Lower leg skin (tissue), 4 donors: ENCODE measurements at regions not wholly inside any gene's neighbourhood (a gene's known extent, or its start where the extent isn't known, plus 50 kb on each side); places are given as distances from the start of the nearest gene placed in this dataset.

Experiments used
- DNase-seq, 2 donors: peaks; one replicate each; pipeline ENCODE4 v3.0.0-alpha.2; 2019; ENCODE audit warnings: low spot score in 2 of 2
- H3K4me3 ChIP-seq: fragments of 200-600 bp; sonication (generic); 2 replicates; pipeline ENCODE4 v1.5.1; 2017; ENCODE audit warnings: mild to moderate bottlenecking, low read depth; ENCODE audit not compliant: poor library complexity, severe bottlenecking
- CTCF ChIP-seq, 3 donors: fragments of 450-650 bp; IDR thresholded peaks; one replicate each; pipeline ENCODE4 v1.5.1; 2016; ENCODE audit warnings: antibody characterized with exemption in 3 of 3, mild to moderate bottlenecking in 3 of 3, moderate library complexity in 2 of 3
- POLR2A ChIP-seq, 2 donors: fragments of 450-650 bp; IDR thresholded peaks; one replicate each; pipeline ENCODE4 v1.6.1; 2016 to 2017; ENCODE audit warnings: antibody characterized with exemption in 2 of 2, mild to moderate bottlenecking in 1 of 2, moderate library complexity in 1 of 2
- WGBS, 2 donors: methylation state at CpG; one replicate each; pipeline ENCODE4 v1.1.5; 2018; 5-methylcytosine and 5-hydroxymethylcytosine counted together
- intact Hi-C: fragments of 100-400 bp; cut with DNase I; formaldehyde crosslinking; loops from one replicate; pipeline ENCODE4 v1.15.0; 2023; ENCODE audit warnings: low total_unique reads

GRCh38 chrX:148333989-148334388 is 166.4 kb upstream of the AFF2 start:
- 70 to 80% methylated on average over 1 of the region's 1 CpG for WGBS, 2 donors
- intact Hi-C loops, result no loop called here
- H3K4me3 ChIP-seq, result no peak overlapping the region
- no peak for DNase-seq
- TF ChIP-seq CTCF (IDR thresholded peaks at IDR 0.05), result no peak
- TF ChIP-seq POLR2A (IDR thresholded peaks at IDR 0.05), result no peak

GRCh38 chrX:148337873-148338272 is 162.5 kb upstream of the AFF2 start:
- TF ChIP-seq CTCF (IDR thresholded peaks at IDR 0.05) (no peak), POLR2A (IDR thresholded peaks at IDR 0.05) (no peak)
- DNase-seq, result no peak
- WGBS, 2 donors, result 93 to 94% methylated on average over 3 to 4 of the region's 4 CpGs
- intact Hi-C loops, result no loop called here
- no peak overlapping the region for H3K4me3 ChIP-seq

GRCh38 chrX:148354916-148355315 is 145.5 kb upstream of the AFF2 start:
- H3K4me3 ChIP-seq, result no peak overlapping the region
- 69 to 94% methylated on average over 1 of the region's 1 CpG for WGBS, 2 donors
- TF ChIP-seq POLR2A (IDR thresholded peaks at IDR 0.05) (no peak), CTCF (IDR thresholded peaks at IDR 0.05) (no peak)
- no peak for DNase-seq
- intact Hi-C loops, result no loop called here

- DNase-seq, result no peak
- no peak overlapping the region for H3K4me3 ChIP-seq
- TF ChIP-seq CTCF (IDR thresholded peaks at IDR 0.05), result no peak
- no peak for TF ChIP-seq POLR2A (IDR thresholded peaks at IDR 0.05)
- intact Hi-C loops, result no loop called here
These were observed 138.8 kb upstream of the AFF2 start for GRCh38 chrX:148361641-148362040.

- no peak overlapping the region for H3K4me3 ChIP-seq
- TF ChIP-seq POLR2A (IDR thresholded peaks at IDR 0.05) (no peak), CTCF (IDR thresholded peaks at IDR 0.05) (no peak)
- intact Hi-C loops, result no loop called here
- DNase-seq, result no peak
- 51 to 85% methylated on average over 3 of the region's 3 CpGs for WGBS, 2 donors
These were observed 136.8 kb upstream of the AFF2 start for GRCh38 chrX:148363471-148364235.

GRCh38 chrX:148365233-148365632 is 135.2 kb upstream of the AFF2 start:
- TF ChIP-seq POLR2A (IDR thresholded peaks at IDR 0.05) (no peak), CTCF (IDR thresholded peaks at IDR 0.05) (no peak)
- 44 to 51% methylated on average over 2 of the region's 2 CpGs for WGBS, 2 donors
- intact Hi-C loops, result no loop called here

More at GRCh38 chrX:148365233-148365632, 135.2 kb upstream of the AFF2 start:
- DNase-seq, result no peak
- H3K4me3 ChIP-seq, result no peak overlapping the region
